Calu3 (cell line): ENCODE measurements at regions not wholly inside any gene's neighbourhood (a gene's known extent, or its start where the extent isn't known, plus 50 kb on each side); places are given as distances from the start of the nearest gene placed in this dataset.

ENCODE experiments used
- BruUV-seq: library from RNA; stranded (reverse); fragments of 400-500 nt; replicated peaks from 2 replicates; lab custom pipeline; 2021; lab: Mats Ljungman, UMichigan
- CTCF ChIA-PET: fragments of 300-600 bp; sonication (Branson Sonifier 250); formaldehyde crosslinking; loops from one replicate; lab custom pipeline; 2022; ENCODE audit warnings: antibody characterized with exemption; lab: Charles Lee
- DNase-seq: peaks from one replicate; pipeline ENCODE4 v3.0.0; 2022
- H3K27ac Mint-ChIP-seq: one replicate; pipeline ENCODE4 v1.8.0; 2022; ENCODE audit warnings: mixed read lengths; ENCODE audit not compliant: unreplicated experiment
- H3K27me3 Mint-ChIP-seq: one replicate; pipeline ENCODE4 v1.8.0; 2022; ENCODE audit warnings: mixed read lengths; ENCODE audit not compliant: unreplicated experiment
- H3K36me3 Mint-ChIP-seq: one replicate; pipeline ENCODE4 v1.8.0; 2022; ENCODE audit warnings: mild to moderate bottlenecking, moderate library complexity, mixed read lengths; ENCODE audit not compliant: insufficient read depth, unreplicated experiment
- H3K4me1 Mint-ChIP-seq: one replicate; pipeline ENCODE4 v1.8.0; 2022; ENCODE audit warnings: mild to moderate bottlenecking, low read depth, mixed read lengths; ENCODE audit not compliant: unreplicated experiment
- H3K4me3 Mint-ChIP-seq: one replicate; pipeline ENCODE4 v1.8.0; 2022; ENCODE audit warnings: mild to moderate bottlenecking, low read depth, moderate library complexity, mixed read lengths; ENCODE audit not compliant: unreplicated experiment
- H3K9me3 Mint-ChIP-seq: one replicate; pipeline ENCODE4 v1.8.0; 2022; ENCODE audit warnings: low read depth, mixed read lengths; ENCODE audit not compliant: unreplicated experiment
- CTCF ChIP-seq: fragments of 200-600 bp; IDR thresholded peaks from one replicate; pipeline ENCODE4 v1.8.0; 2022; ENCODE audit warnings: antibody characterized with exemption; ENCODE audit not compliant: unreplicated experiment
- intact Hi-C: fragments of 100-400 bp; cut with micrococcal nuclease; formaldehyde crosslinking; loops from one replicate; pipeline ENCODE4 v1.10.0; 2022; ENCODE audit not compliant: unreplicated experiment

DNA sequence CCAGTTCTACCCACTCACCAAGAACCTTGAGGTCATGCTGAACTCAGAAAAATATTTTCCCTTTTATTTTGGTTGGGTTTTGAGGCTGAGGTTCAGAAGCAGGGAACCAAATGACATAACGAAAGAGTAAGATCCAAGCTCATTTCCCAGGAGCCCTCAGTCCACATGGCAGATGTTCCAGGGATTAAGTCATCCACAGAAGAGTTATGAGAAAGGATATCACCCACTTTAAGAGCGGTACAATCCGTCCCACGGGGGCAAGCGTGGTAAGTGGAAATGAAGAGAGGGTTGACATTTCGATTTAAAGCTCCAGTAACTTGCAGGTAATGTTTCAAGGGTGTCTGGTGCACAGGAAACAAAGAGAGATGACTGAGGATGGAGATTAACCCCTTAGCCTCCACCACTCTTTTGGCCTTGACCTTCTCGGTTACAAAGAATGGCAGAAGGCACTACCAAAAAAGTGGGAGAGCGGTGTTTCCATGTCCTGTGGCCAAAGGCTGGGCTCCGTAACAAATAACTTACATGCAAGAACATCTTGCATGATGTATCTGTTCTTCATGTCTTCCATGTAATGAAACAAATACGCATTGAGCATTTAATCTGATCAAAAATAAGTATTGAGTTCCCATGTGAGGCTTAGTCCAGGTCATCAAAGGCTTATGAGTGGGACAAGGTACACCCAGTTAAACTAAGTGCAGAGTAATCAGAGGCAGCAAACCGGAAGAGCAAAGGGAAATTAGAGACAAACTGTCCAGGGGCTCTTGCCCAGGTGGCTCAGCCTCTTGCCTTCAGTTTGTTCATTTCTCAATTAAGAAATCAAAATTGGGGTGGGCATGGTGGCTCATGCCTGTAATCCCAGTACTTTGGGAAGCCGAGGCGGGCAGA is 241.4 kb downstream of the TOMM20 start:
- DNase-seq = no peak
- no peak for TF ChIP-seq CTCF
- Mint-ChIP-seq H3K4me3 (no peak overlapping the region), H3K27ac (no peak overlapping the region), H3K36me3 (no peaks in the 10 kb centered on the region), H3K4me1 (peaks cover 11% of the 10 kb centered on the region), H3K9me3 (peaks cover 2% of the 10 kb centered on the region), H3K27me3 (no peaks in the 10 kb centered on the region)
- no TSS peak for BruUV-seq
- CTCF ChIA-PET = no interaction called here
- intact Hi-C loops = no loop called here

DNA sequence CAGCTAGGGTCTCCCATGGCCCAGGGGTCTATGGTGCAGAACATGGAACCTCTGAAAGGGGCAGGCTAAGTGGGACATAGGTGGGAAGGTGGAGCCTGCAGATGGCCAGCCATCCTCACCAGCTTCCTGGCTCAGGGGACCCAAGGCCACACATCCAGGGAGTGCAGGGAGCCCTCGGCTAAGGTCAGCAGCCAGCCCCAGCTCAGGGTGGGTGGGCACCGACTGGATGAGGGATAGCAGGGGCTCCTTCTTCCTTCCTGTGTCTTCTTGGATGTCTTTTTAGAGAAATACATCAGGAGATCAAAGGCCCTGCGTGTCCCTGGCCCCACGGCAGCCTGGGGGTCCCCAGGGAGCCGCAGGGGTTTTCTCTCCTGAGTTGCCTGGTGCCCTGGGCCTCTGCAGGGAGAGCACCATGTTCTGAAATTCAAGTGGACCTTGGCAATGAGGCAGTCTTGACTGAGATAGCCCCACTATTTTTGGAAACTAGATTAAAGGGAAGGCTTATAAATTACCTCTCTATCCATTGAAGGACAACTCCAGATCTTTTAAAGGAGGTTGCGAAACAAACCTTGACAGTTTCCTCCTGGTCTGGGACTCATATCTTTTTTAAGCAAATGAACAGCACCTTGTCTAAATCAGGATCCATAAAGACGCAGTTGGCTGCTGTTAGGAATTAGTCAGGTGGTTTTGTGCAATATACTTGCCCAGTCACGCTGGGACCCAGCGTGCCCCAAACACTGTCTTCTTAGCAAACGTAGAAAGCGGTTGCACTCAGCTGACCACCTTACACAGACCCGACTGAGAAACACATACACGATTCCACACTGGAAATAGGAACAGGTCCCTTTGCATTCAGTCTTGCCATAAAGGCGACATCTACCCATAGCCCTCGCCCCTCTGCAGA is 242.3 kb downstream of the TOMM20 start:
- CTCF ChIA-PET = no interaction called here
- H3K27ac Mint-ChIP-seq = no peak overlapping the region
- H3K27me3 Mint-ChIP-seq = no peaks in the 10 kb centered on the region
- BruUV-seq = no TSS peak
- no peak for DNase-seq
- peaks cover 9% of the 10 kb centered on the region for H3K4me1 Mint-ChIP-seq
- H3K4me3 Mint-ChIP-seq = no peak overlapping the region
- H3K36me3 Mint-ChIP-seq = no peaks in the 10 kb centered on the region
- intact Hi-C loops = no loop called here
- no peak for TF ChIP-seq CTCF
- peaks cover 2% of the 10 kb centered on the region for H3K9me3 Mint-ChIP-seq

- peaks cover 9% of the 10 kb centered on the region for H3K4me1 Mint-ChIP-seq
- intact Hi-C loops = no loop called here
- H3K27ac Mint-ChIP-seq = no peak overlapping the region
- no TSS peak for BruUV-seq
- H3K36me3 Mint-ChIP-seq = no peaks in the 10 kb centered on the region
- CTCF ChIA-PET = no interaction called here
- H3K27me3 Mint-ChIP-seq = no peaks in the 10 kb centered on the region
- H3K9me3 Mint-ChIP-seq = peaks cover 2% of the 10 kb centered on the region
- DNase-seq = no peak
- no peak for TF ChIP-seq CTCF
- H3K4me3 Mint-ChIP-seq = no peak overlapping the region
These were observed 243.0 kb downstream of the TOMM20 start for GRCh38 chr1:234885601-234886000.

- TF ChIP-seq CTCF = no peak
- intact Hi-C loops = no loop called here
- Mint-ChIP-seq H3K9me3 (peaks cover 2% of the 10 kb centered on the region), H3K4me1 (peaks cover 9% of the 10 kb centered on the region), H3K36me3 (no peaks in the 10 kb centered on the region), H3K27me3 (no peaks in the 10 kb centered on the region), H3K27ac (no peak overlapping the region), H3K4me3 (no peak overlapping the region)
- CTCF ChIA-PET = no interaction called here
- no TSS peak for BruUV-seq
- DNase-seq = no peak
These were observed 243.9 kb downstream of the TOMM20 start for GRCh38 chr1:234884701-234885100.
